ENCODE measurements at regions not wholly inside any gene's neighbourhood (a gene's known extent, or its start where the extent isn't known, plus 50 kb on each side); places are given as distances from the start of the nearest gene placed in this dataset.

- Histone ChIP-seq H3K9me3 (no peaks in the 10 kb centered on the region), H3K27me3 (no peaks in the 10 kb centered on the region), H3K27ac (no peak overlapping the region), H3K36me3 (no peaks in the 10 kb centered on the region), H3K4me3 (no peak overlapping the region), H3K4me1 (no peaks in the 10 kb centered on the region)
- no peak for TF ChIP-seq CTCF (IDR thresholded peaks at IDR 0.05)
- DNase-seq (ENCODE audit: low spot score in 2 of 2) = no peak
- intact Hi-C loops (cut with DNase I) = no loop called here
Observed at GRCh38 chr10:6823770-6824169, 243.7 kb upstream of the PRKCQ start.

GRCh38 chr10:6819301-6819700, 239.2 kb upstream of the PRKCQ start:
- H3K36me3 ChIP-seq = no peaks in the 10 kb centered on the region
- TF ChIP-seq CTCF (IDR thresholded peaks at IDR 0.05) = no peak
- no peak overlapping the region for H3K27ac ChIP-seq
- no peaks in the 10 kb centered on the region for H3K4me1 ChIP-seq
- H3K4me3 ChIP-seq = no peak overlapping the region
- no peaks in the 10 kb centered on the region for H3K9me3 ChIP-seq
- no peak for DNase-seq (ENCODE audit: low spot score in 2 of 2)
- intact Hi-C loops (cut with DNase I) = no loop called here
- no peaks in the 10 kb centered on the region for H3K27me3 ChIP-seq

GRCh38 chr10:6817770-6818169, 237.7 kb upstream of the PRKCQ start:
- no peaks in the 10 kb centered on the region for H3K27me3 ChIP-seq
- intact Hi-C loops (cut with DNase I) = no loop called here

GRCh38 chr10:6815346-6815745, 235.3 kb upstream of the PRKCQ start:
- TF ChIP-seq CTCF (IDR thresholded peaks at IDR 0.05) = no peak
- no peaks in the 10 kb centered on the region for H3K9me3 ChIP-seq
- no peak for DNase-seq (ENCODE audit: low spot score in 2 of 2)

More at GRCh38 chr10:6817770-6818169, 237.7 kb upstream of the PRKCQ start:
- H3K27ac ChIP-seq = no peak overlapping the region
- no peak overlapping the region for H3K4me3 ChIP-seq
- no peaks in the 10 kb centered on the region for H3K9me3 ChIP-seq
- TF ChIP-seq CTCF (IDR thresholded peaks at IDR 0.05) = no peak
- DNase-seq (ENCODE audit: low spot score in 2 of 2) = no peak
- H3K36me3 ChIP-seq = no peaks in the 10 kb centered on the region
- H3K4me1 ChIP-seq = no peaks in the 10 kb centered on the region

GRCh38 chr10:6813856-6814255, 233.8 kb upstream of the PRKCQ start:
- TF ChIP-seq CTCF (IDR thresholded peaks at IDR 0.05) = no peak
- H3K36me3 ChIP-seq = no peaks in the 10 kb centered on the region
- intact Hi-C loops (cut with DNase I) = no loop called here
- no peaks in the 10 kb centered on the region for H3K9me3 ChIP-seq
- no peak overlapping the region for H3K27ac ChIP-seq
- no peak for DNase-seq (ENCODE audit: low spot score in 2 of 2)
- H3K27me3 ChIP-seq = no peaks in the 10 kb centered on the region
- no peaks in the 10 kb centered on the region for H3K4me1 ChIP-seq
- no peak overlapping the region for H3K4me3 ChIP-seq

More at GRCh38 chr10:6815346-6815745, 235.3 kb upstream of the PRKCQ start:
- Histone ChIP-seq H3K36me3 (no peaks in the 10 kb centered on the region), H3K27me3 (no peaks in the 10 kb centered on the region), H3K4me3 (no peak overlapping the region), H3K4me1 (no peaks in the 10 kb centered on the region), H3K27ac (no peak overlapping the region)
- intact Hi-C loops (cut with DNase I) = no loop called here

- no peak for DNase-seq (ENCODE audit: low spot score in 2 of 2)
- Histone ChIP-seq H3K27me3 (no peaks in the 10 kb centered on the region), H3K4me1 (no peaks in the 10 kb centered on the region), H3K36me3 (no peaks in the 10 kb centered on the region), H3K4me3 (no peak overlapping the region), H3K27ac (no peak overlapping the region), H3K9me3 (no peaks in the 10 kb centered on the region)
- intact Hi-C loops (cut with DNase I) = no loop called here
- no peak for TF ChIP-seq CTCF (IDR thresholded peaks at IDR 0.05)
Observed at GRCh38 chr10:6813306-6813705, 233.2 kb upstream of the PRKCQ start.
